ENCODE measurements at regions not wholly inside any gene's neighbourhood (a gene's known extent, or its start where the extent isn't known, plus 50 kb on each side); places are given as distances from the start of the nearest gene placed in this dataset.

DNA sequence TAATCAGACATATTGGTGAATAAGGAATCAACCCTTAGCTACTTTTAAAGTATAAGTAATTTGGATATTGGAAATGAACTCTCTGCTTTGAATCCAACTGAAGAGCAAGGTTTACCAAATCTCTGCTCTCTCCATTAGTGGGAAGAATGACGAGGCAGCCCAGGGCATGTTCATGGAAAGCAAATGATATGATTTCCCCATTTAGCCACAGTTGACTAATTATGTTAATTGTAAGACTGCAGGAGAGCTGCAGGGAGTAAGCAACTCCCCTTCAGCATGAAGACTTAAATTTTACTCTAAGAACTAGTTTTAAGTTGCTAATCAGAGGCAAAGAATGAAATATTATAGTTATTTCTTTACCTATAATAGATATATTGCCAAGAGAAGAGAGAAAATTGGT, 194.3 kb upstream of the CD180 start:
- H3K4me3 ChIP-seq (ENCODE audit: low read depth, low read length) = no peak overlapping the region
- TF ChIP-seq ZNF843 (tag by site-specific recombination; IDR thresholded peaks at IDR 0.05) = no peak
- TF ChIP-seq SCRT2 (tag by site-specific recombination; IDR thresholded peaks at IDR 0.05) = no peak
- TF ChIP-seq ZNF747 (tag by site-specific recombination; IDR thresholded peaks at IDR 0.05) = no peak
- no peak for TF ChIP-seq ZNF473 (tag by site-specific recombination; IDR thresholded peaks at IDR 0.05)
- TF ChIP-seq BCL11B (tag by site-specific recombination; IDR thresholded peaks at IDR 0.05; ENCODE audit: low read depth) = no peak
- TF ChIP-seq, protein P1, sequence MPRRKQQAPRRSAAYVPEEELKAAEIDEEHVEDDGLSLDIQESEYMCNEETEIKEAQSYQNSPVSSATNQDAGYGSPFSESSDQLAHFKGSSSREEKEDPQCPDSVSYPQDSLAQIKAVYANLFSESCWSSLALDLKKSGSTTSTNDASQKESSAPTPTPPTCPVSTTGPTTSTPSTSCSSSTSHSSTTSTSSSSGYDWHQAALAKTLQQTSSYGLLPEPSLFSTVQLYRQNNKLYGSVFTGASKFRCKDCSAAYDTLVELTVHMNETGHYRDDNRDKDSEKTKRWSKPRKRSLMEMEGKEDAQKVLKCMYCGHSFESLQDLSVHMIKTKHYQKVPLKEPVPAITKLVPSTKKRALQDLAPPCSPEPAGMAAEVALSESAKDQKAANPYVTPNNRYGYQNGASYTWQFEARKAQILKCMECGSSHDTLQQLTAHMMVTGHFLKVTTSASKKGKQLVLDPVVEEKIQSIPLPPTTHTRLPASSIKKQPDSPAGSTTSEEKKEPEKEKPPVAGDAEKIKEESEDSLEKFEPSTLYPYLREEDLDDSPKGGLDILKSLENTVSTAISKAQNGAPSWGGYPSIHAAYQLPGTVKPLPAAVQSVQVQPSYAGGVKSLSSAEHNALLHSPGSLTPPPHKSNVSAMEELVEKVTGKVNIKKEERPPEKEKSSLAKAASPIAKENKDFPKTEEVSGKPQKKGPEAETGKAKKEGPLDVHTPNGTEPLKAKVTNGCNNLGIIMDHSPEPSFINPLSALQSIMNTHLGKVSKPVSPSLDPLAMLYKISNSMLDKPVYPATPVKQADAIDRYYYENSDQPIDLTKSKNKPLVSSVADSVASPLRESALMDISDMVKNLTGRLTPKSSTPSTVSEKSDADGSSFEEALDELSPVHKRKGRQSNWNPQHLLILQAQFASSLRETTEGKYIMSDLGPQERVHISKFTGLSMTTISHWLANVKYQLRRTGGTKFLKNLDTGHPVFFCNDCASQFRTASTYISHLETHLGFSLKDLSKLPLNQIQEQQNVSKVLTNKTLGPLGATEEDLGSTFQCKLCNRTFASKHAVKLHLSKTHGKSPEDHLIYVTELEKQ (tag by site-specific recombination; IDR thresholded peaks at IDR 0.05; ENCODE audit: borderline replicate concordance) = no peak
- TF ChIP-seq, protein P2, sequence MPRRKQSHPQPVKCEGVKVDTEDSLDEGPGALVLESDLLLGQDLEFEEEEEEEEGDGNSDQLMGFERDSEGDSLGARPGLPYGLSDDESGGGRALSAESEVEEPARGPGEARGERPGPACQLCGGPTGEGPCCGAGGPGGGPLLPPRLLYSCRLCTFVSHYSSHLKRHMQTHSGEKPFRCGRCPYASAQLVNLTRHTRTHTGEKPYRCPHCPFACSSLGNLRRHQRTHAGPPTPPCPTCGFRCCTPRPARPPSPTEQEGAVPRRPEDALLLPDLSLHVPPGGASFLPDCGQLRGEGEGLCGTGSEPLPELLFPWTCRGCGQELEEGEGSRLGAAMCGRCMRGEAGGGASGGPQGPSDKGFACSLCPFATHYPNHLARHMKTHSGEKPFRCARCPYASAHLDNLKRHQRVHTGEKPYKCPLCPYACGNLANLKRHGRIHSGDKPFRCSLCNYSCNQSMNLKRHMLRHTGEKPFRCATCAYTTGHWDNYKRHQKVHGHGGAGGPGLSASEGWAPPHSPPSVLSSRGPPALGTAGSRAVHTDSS (tag by site-specific recombination; IDR thresholded peaks at IDR 0.05) = no peak
- TF ChIP-seq ZNF211 (tag by site-specific recombination; IDR thresholded peaks at IDR 0.05; ENCODE audit: low read depth) = no peak
- TF ChIP-seq, protein P3, sequence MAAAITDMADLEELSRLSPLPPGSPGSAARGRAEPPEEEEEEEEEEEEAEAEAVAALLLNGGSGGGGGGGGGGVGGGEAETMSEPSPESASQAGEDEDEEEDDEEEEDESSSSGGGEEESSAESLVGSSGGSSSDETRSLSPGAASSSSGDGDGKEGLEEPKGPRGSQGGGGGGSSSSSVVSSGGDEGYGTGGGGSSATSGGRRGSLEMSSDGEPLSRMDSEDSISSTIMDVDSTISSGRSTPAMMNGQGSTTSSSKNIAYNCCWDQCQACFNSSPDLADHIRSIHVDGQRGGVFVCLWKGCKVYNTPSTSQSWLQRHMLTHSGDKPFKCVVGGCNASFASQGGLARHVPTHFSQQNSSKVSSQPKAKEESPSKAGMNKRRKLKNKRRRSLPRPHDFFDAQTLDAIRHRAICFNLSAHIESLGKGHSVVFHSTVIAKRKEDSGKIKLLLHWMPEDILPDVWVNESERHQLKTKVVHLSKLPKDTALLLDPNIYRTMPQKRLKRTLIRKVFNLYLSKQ (tag by site-specific recombination; IDR thresholded peaks at IDR 0.05; ENCODE audit: borderline replicate concordance) = no peak
- TF ChIP-seq, protein P4, sequence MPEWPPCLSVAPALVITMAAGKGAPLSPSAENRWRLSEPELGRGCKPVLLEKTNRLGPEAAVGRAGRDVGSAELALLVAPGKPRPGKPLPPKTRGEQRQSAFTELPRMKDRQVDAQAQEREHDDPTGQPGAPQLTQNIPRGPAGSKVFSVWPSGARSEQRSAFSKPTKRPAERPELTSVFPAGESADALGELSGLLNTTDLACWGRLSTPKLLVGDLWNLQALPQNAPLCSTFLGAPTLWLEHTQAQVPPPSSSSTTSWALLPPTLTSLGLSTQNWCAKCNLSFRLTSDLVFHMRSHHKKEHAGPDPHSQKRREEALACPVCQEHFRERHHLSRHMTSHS (tag by site-specific recombination; IDR thresholded peaks at IDR 0.05) = no peak
- TF ChIP-seq ZFP3 (tag by site-specific recombination; IDR thresholded peaks at IDR 0.05; ENCODE audit: low read depth) = no peak
- TF ChIP-seq ZNF555 (tag by site-specific recombination; conservative IDR thresholded peaks at IDR 0.05) = no peak
- TF ChIP-seq ZNF510 (tag by site-specific recombination; IDR thresholded peaks at IDR 0.05; ENCODE audit: insufficient replicate concordance) = no peak
- no peak for TF ChIP-seq ZNF138 (tag by site-specific recombination; IDR thresholded peaks at IDR 0.05; ENCODE audit: borderline replicate concordance)
- TF ChIP-seq ZNF114 (tag by site-specific recombination; IDR thresholded peaks at IDR 0.05) = no peak
- no peaks in the 10 kb centered on the region for H3K36me3 ChIP-seq (ENCODE audit: control insufficient read depth in 2 of 2, insufficient read depth in 1 of 2, low read length in 2 of 2)
- H3K4me1 ChIP-seq (ENCODE audit: control insufficient read depth, insufficient read depth, low read length) = no peaks in the 10 kb centered on the region
- ChIA-PET CTCF (no interaction called here), POLR2A (no interaction called here)
- no peak overlapping the region for H3K27ac ChIP-seq (ENCODE audit: extremely low read depth, low read depth, low read length)
- H3K9me3 ChIP-seq (ENCODE audit: control insufficient read depth, insufficient read depth, low read depth, low read length) = no peaks in the 10 kb centered on the region

DNA sequence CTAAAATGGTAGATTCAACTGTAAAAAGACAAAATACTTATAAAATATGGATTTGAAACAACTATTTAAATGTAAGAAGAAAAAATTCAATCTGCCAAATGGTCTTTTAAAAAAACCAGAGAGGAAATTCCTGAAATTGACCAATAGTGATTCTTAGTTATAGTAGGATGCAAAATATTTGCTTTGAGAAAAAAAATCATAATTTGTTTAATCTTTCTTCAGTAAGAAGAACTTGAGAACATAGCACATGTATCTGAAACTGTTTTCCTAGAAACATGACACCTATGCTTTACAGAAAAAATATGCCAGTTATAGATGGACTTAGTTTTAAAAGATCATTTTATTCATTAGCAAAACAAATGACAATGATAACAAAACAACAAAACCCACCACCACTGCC, 186.9 kb upstream of the CD180 start:
- Histone ChIP-seq H3K36me3 (ENCODE audit: control insufficient read depth in 2 of 2, insufficient read depth in 1 of 2, low read length in 2 of 2) (no peaks in the 10 kb centered on the region), H3K9me3 (ENCODE audit: control insufficient read depth, insufficient read depth, low read depth, low read length) (no peaks in the 10 kb centered on the region), H3K4me1 (ENCODE audit: control insufficient read depth, insufficient read depth, low read length) (no peaks in the 10 kb centered on the region; the same call in 1 of the 2 replicates), H3K27ac (ENCODE audit: extremely low read depth, low read depth, low read length) (no peak overlapping the region), H3K4me3 (ENCODE audit: low read depth, low read length) (no peak overlapping the region)
- ChIA-PET CTCF (no interaction called here), POLR2A (no interaction called here)
- TF ChIP-seq, protein P5, sequence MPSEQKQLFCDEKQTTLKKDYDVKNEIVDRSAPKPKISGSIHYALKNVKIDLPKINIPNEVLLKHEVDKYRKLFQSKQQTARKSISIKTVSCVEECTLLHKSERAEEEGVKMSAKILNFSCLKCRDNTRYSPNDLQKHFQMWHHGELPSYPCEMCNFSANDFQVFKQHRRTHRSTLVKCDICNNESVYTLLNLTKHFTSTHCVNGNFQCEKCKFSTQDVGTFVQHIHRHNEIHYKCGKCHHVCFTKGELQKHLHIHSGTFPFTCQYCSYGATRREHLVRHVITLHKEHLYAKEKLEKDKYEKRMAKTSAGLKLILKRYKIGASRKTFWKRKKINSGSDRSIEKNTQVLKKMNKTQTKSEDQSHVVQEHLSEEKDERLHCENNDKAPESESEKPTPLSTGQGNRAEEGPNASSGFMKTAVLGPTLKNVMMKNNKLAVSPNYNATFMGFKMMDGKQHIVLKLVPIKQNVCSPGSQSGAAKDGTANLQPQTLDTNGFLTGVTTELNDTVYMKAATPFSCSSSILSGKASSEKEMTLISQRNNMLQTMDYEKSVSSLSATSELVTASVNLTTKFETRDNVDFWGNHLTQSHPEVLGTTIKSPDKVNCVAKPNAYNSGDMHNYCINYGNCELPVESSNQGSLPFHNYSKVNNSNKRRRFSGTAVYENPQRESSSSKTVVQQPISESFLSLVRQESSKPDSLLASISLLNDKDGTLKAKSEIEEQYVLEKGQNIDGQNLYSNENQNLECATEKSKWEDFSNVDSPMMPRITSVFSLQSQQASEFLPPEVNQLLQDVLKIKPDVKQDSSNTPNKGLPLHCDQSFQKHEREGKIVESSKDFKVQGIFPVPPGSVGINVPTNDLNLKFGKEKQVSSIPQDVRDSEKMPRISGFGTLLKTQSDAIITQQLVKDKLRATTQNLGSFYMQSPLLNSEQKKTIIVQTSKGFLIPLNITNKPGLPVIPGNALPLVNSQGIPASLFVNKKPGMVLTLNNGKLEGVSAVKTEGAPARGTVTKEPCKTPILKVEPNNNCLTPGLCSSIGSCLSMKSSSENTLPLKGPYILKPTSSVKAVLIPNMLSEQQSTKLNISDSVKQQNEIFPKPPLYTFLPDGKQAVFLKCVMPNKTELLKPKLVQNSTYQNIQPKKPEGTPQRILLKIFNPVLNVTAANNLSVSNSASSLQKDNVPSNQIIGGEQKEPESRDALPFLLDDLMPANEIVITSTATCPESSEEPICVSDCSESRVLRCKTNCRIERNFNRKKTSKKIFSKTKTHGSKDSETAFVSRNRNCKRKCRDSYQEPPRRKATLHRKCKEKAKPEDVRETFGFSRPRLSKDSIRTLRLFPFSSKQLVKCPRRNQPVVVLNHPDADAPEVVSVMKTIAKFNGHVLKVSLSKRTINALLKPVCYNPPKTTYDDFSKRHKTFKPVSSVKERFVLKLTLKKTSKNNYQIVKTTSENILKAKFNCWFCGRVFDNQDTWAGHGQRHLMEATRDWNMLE (tag by site-specific recombination; conservative IDR thresholded peaks at IDR 0.05; ENCODE audit: low read depth) = no peak
- TF ChIP-seq, protein P6, sequence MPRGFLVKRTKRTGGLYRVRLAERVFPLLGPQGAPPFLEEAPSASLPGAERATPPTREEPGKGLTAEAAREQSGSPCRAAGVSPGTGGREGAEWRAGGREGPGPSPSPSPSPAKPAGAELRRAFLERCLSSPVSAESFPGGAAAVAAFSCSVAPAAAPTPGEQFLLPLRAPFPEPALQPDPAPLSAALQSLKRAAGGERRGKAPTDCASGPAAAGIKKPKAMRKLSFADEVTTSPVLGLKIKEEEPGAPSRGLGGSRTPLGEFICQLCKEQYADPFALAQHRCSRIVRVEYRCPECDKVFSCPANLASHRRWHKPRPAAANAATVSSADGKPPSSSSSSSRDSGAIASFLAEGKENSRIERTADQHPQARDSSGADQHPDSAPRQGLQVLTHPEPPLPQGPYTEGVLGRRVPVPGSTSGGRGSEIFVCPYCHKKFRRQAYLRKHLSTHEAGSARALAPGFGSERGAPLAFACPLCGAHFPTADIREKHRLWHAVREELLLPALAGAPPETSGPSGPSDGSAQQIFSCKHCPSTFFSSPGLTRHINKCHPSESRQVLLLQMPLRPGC (tag by site-specific recombination; IDR thresholded peaks at IDR 0.05) = no peak
- TF ChIP-seq ZNF302 (tag by site-specific recombination; IDR thresholded peaks at IDR 0.05; ENCODE audit: low read depth) (no peak), ZNF140 (tag by site-specific recombination; IDR thresholded peaks at IDR 0.05) (no peak), ZNF707 (tag by site-specific recombination; IDR thresholded peaks at IDR 0.05) (no peak), EGR2 (tag by site-specific recombination; IDR thresholded peaks at IDR 0.05; ENCODE audit: low read depth) (no peak), KLF8 (tag by site-specific recombination; IDR thresholded peaks at IDR 0.05) (no peak)

Measured in HEK293 (cell line).